ENCODE measurements at regions not wholly inside any gene's neighbourhood (a gene's known extent, or its start where the extent isn't known, plus 50 kb on each side); places are given as distances from the start of the nearest gene placed in this dataset.
"Not testable (repeated sequence)": the region's sequence is repeated elsewhere in the genome, so short reads cannot be mapped to it uniquely, and the experiment has no call there.

DNA sequence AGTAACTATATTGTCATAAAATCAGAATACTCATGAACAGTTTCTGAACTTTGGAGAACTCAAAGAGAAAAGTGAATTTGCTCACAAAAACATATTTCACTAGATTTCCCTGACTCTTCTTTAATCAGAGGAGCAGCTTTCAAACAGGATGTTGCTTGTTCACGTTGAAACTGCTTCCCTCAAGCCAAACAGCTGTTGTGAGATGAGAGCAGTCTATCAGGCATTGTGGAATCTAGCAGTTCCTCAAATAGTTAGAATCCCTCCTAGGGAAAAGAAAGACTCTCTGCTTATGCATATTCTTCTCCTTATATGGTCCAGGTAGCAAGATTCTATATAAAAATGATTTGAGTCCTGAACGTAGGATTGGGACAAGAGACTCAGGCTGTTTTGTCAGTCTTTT, 1012.1 kb downstream of the FAM133A start:
- no peak overlapping the region for H3K4me3 Mint-ChIP-seq
- H3K36me3 Mint-ChIP-seq, result no peaks in the 10 kb centered on the region
- no peak overlapping the region for H3K27ac Mint-ChIP-seq
- intact Hi-C loops (cut with micrococcal nuclease), result no loop called here
- H3K4me1 Mint-ChIP-seq (ENCODE audit: low read depth), result no peaks in the 10 kb centered on the region
- H3K27me3 Mint-ChIP-seq, result no peaks in the 10 kb centered on the region
- no peak for DNase-seq
- H3K9me3 Mint-ChIP-seq, result peaks cover 3% of the 10 kb centered on the region
- ChIA-PET POLR2A (no interaction called here), CTCF (no interaction called here)

- no peak for DNase-seq
- Mint-ChIP-seq H3K27me3 (no peaks in the 10 kb centered on the region), H3K4me3 (no peak overlapping the region), H3K9me3 (no peaks in the 10 kb centered on the region), H3K36me3 (no peaks in the 10 kb centered on the region), H3K27ac (no peak overlapping the region), H3K4me1 (ENCODE audit: low read depth) (no peaks in the 10 kb centered on the region)
- intact Hi-C loops (cut with micrococcal nuclease), result no loop called here
- ChIA-PET POLR2A (no interaction called here), CTCF (no interaction called here)
Measured at GRCh38 chrX:94695910-94696309, 1021.9 kb downstream of the FAM133A start.

GRCh38 chrX:94704348-94705256, 1030.6 kb downstream of the FAM133A start:
- intact Hi-C loops (cut with micrococcal nuclease); H3K27me3 Mint-ChIP-seq; H3K4me1 Mint-ChIP-seq (ENCODE audit: low read depth); CTCF ChIA-PET; H3K4me3 Mint-ChIP-seq; DNase-seq; POLR2A ChIA-PET; H3K27ac Mint-ChIP-seq; H3K9me3 Mint-ChIP-seq; H3K36me3 Mint-ChIP-seq: not testable (repeated sequence)

- ChIA-PET POLR2A (no interaction called here), CTCF (no interaction called here)
- H3K4me3 Mint-ChIP-seq, result no peak overlapping the region
- H3K4me1 Mint-ChIP-seq (ENCODE audit: low read depth), result no peaks in the 10 kb centered on the region
- no peaks in the 10 kb centered on the region for H3K27me3 Mint-ChIP-seq
- H3K36me3 Mint-ChIP-seq, result no peaks in the 10 kb centered on the region
- DNase-seq, result no peak
- intact Hi-C loops (cut with micrococcal nuclease), result no loop called here
- no peak overlapping the region for H3K27ac Mint-ChIP-seq
- H3K9me3 Mint-ChIP-seq, result no peaks in the 10 kb centered on the region
Measured at GRCh38 chrX:94721386-94721785, 1047.4 kb downstream of the FAM133A start.

GRCh38 chrX:94722578-94722977, 1048.6 kb downstream of the FAM133A start:
- no peak overlapping the region for H3K4me3 Mint-ChIP-seq
- no peaks in the 10 kb centered on the region for H3K4me1 Mint-ChIP-seq (ENCODE audit: low read depth)
- H3K27me3 Mint-ChIP-seq, result no peaks in the 10 kb centered on the region
- intact Hi-C loops (cut with micrococcal nuclease), result no loop called here
- ChIA-PET CTCF (no interaction called here), POLR2A (no interaction called here)
- DNase-seq, result no peak
- no peak overlapping the region for H3K27ac Mint-ChIP-seq
- H3K36me3 Mint-ChIP-seq, result no peaks in the 10 kb centered on the region
- no peaks in the 10 kb centered on the region for H3K9me3 Mint-ChIP-seq

- H3K27me3 Mint-ChIP-seq, result no peaks in the 10 kb centered on the region
- POLR2A ChIA-PET, result no interaction called here
- intact Hi-C loops (cut with micrococcal nuclease), result no loop called here
- no peak overlapping the region for H3K4me3 Mint-ChIP-seq
- CTCF ChIA-PET, result no interaction called here
- no peak for DNase-seq
- H3K9me3 Mint-ChIP-seq, result no peaks in the 10 kb centered on the region
- H3K27ac Mint-ChIP-seq, result no peak overlapping the region
- no peaks in the 10 kb centered on the region for H3K36me3 Mint-ChIP-seq
- no peaks in the 10 kb centered on the region for H3K4me1 Mint-ChIP-seq (ENCODE audit: low read depth)
Measured at GRCh38 chrX:94742772-94743171, 1068.8 kb downstream of the FAM133A start.

GRCh38 chrX:94743478-94743877, 1069.5 kb downstream of the FAM133A start:
- POLR2A ChIA-PET, result no interaction called here
- no peaks in the 10 kb centered on the region for H3K9me3 Mint-ChIP-seq
- no peak overlapping the region for H3K4me3 Mint-ChIP-seq
- H3K27me3 Mint-ChIP-seq, result no peaks in the 10 kb centered on the region
- no peak for DNase-seq
- no peak overlapping the region for H3K27ac Mint-ChIP-seq
- H3K4me1 Mint-ChIP-seq (ENCODE audit: low read depth), result no peaks in the 10 kb centered on the region
- no peaks in the 10 kb centered on the region for H3K36me3 Mint-ChIP-seq
- CTCF ChIA-PET, result no interaction called here
- intact Hi-C loops (cut with micrococcal nuclease), result no loop called here

DNA sequence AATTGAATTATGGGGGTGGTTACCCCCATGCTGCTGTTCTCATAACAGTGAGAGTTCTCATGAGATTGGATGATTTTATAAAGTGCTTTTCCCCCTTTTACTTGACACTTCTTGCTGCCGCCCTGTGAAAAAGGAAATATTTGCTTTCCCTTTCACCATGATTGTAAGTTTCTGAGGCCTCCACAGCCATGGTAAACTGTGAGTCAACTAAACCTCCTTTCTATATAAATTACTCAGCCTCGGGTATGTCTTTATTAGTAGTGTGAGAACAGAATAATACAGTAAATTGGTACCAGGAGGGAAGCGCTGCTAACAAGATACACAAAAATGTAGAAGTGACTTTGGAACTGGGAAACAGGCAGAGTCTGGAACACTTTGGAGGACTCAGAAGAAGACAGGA, 1070.8 kb downstream of the FAM133A start:
- POLR2A ChIA-PET, result no interaction called here
- H3K4me1 Mint-ChIP-seq (ENCODE audit: low read depth), result no peaks in the 10 kb centered on the region

DNA sequence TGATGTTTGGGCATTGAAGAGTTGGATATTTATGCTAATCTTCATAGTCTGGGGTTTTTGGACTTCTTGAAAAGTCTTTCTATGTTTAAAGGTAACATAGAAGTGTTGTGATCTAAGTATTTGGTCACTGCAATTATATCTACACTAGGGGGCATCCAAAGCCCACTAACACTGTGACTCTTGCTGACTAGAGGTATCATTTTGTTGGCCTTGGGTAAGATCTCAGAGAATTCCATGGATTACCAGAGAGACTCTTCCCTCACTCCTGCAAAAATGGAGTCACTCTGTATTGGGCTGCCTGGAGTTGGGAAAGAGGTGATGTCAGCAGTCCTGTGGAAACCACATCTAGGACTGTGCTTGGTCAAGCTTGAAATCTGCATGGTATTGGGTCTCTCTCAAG, 1077.6 kb downstream of the FAM133A start:
- no peaks in the 10 kb centered on the region for H3K36me3 Mint-ChIP-seq
- H3K27ac Mint-ChIP-seq, result no peak overlapping the region
- intact Hi-C loops (cut with micrococcal nuclease), result no loop called here
- DNase-seq, result no peak
- CTCF ChIA-PET, result no interaction called here
- POLR2A ChIA-PET, result no interaction called here
- H3K4me1 Mint-ChIP-seq (ENCODE audit: low read depth), result no peaks in the 10 kb centered on the region
- H3K9me3 Mint-ChIP-seq, result peaks cover 3% of the 10 kb centered on the region
- no peaks in the 10 kb centered on the region for H3K27me3 Mint-ChIP-seq
- H3K4me3 Mint-ChIP-seq, result no peak overlapping the region

More for the DNA sequence above, 1070.8 kb downstream of the FAM133A start:
- DNase-seq, result no peak
- H3K27ac Mint-ChIP-seq, result no peak overlapping the region
- H3K36me3 Mint-ChIP-seq, result no peaks in the 10 kb centered on the region
- no peak overlapping the region for H3K4me3 Mint-ChIP-seq
- H3K27me3 Mint-ChIP-seq, result no peaks in the 10 kb centered on the region
- CTCF ChIA-PET, result no interaction called here
- peaks cover 3% of the 10 kb centered on the region for H3K9me3 Mint-ChIP-seq
- intact Hi-C loops (cut with micrococcal nuclease), result no loop called here

GRCh38 chrX:94752434-94753169, 1078.6 kb downstream of the FAM133A start:
- no peak overlapping the region for H3K27ac Mint-ChIP-seq

GRCh38 chrX:94758130-94758529, 1084.1 kb downstream of the FAM133A start:
- Mint-ChIP-seq H3K4me1 (ENCODE audit: low read depth) (no peaks in the 10 kb centered on the region), H3K4me3 (no peak overlapping the region), H3K27ac (no peak overlapping the region), H3K9me3 (no peaks in the 10 kb centered on the region), H3K27me3 (no peaks in the 10 kb centered on the region), H3K36me3 (no peaks in the 10 kb centered on the region)
- intact Hi-C loops (cut with micrococcal nuclease), result no loop called here
- DNase-seq, result no peak
- CTCF ChIA-PET, result no interaction called here
- POLR2A ChIA-PET, result no interaction called here

More at GRCh38 chrX:94752434-94753169, 1078.6 kb downstream of the FAM133A start:
- intact Hi-C loops (cut with micrococcal nuclease), result no loop called here
- no peaks in the 10 kb centered on the region for H3K36me3 Mint-ChIP-seq
- no peaks in the 10 kb centered on the region for H3K27me3 Mint-ChIP-seq
- POLR2A ChIA-PET, result no interaction called here
- H3K4me3 Mint-ChIP-seq, result no peak overlapping the region
- CTCF ChIA-PET, result no interaction called here
- no peak for DNase-seq
- no peaks in the 10 kb centered on the region for H3K4me1 Mint-ChIP-seq (ENCODE audit: low read depth)
- H3K9me3 Mint-ChIP-seq, result peaks cover 3% of the 10 kb centered on the region

DNA sequence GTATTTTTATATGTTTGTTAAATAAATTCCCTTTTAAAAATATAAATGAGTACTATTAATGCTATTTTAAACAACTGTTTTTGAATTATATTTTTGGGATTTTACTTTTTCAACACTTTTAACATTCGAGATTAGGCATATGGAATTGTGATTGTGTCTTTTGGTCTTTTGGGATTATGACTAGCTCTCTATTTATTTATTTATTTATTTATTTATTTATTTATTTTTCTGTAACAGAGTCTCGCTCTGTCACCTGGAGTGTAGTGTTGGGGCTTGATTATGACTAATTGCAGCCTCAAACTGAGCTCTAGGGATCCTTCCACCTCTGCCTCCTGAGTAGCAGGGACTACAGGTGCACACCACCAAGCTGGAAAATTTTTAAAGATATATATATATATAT, 1101.6 kb downstream of the FAM133A start:
- intact Hi-C loops (cut with micrococcal nuclease), result no loop called here
- no peak overlapping the region for H3K27ac Mint-ChIP-seq
- no peak for DNase-seq
- H3K9me3 Mint-ChIP-seq, result peaks cover 2% of the 10 kb centered on the region
- no peak overlapping the region for H3K4me3 Mint-ChIP-seq
- POLR2A ChIA-PET, result no interaction called here
- H3K27me3 Mint-ChIP-seq, result no peaks in the 10 kb centered on the region
- no peaks in the 10 kb centered on the region for H3K4me1 Mint-ChIP-seq (ENCODE audit: low read depth)
- CTCF ChIA-PET, result no interaction called here
- no peaks in the 10 kb centered on the region for H3K36me3 Mint-ChIP-seq

GRCh38 chrX:94813541-94813940, 1139.5 kb downstream of the FAM133A start:
- Mint-ChIP-seq H3K27me3 (no peaks in the 10 kb centered on the region), H3K36me3 (no peaks in the 10 kb centered on the region), H3K27ac (no peak overlapping the region), H3K4me1 (ENCODE audit: low read depth) (no peaks in the 10 kb centered on the region), H3K4me3 (no peak overlapping the region), H3K9me3 (no peaks in the 10 kb centered on the region)
- intact Hi-C loops (cut with micrococcal nuclease), result no loop called here
- DNase-seq, result no peak
- ChIA-PET CTCF (no interaction called here), POLR2A (no interaction called here)

All from activated CD4-positive, alpha-beta memory T cell treated with anti-CD3 and anti-CD28 coated beads for 36 hours (primary cell).